Endodermal cell (in vitro differentiated cells): ENCODE measurements at regions not wholly inside any gene's neighbourhood (a gene's known extent, or its start where the extent isn't known, plus 50 kb on each side); places are given as distances from the start of the nearest gene placed in this dataset.

ENCODE experiments used
- DNase-seq: peaks from one replicate; pipeline ENCODE4 v3.0.0-alpha.2; 2017
- H3K27ac ChIP-seq: 2 replicates; pipeline ENCODE4 v1.5.1; 2013; ENCODE audit warnings: mild to moderate bottlenecking, low read depth, low read length, moderate library complexity
- H3K27me3 ChIP-seq: 2 replicates; pipeline ENCODE4 v1.6.1; 2013; ENCODE audit warnings: mild to moderate bottlenecking, low read length, moderate library complexity; ENCODE audit not compliant: insufficient read depth, control insufficient read depth, poor library complexity, severe bottlenecking
- H3K36me3 ChIP-seq: 2 replicates; pipeline ENCODE4 v1.7.0; 2013; ENCODE audit warnings: mild to moderate bottlenecking, low read length, moderate library complexity; ENCODE audit not compliant: control insufficient read depth, insufficient read depth
- H3K4me1 ChIP-seq: one replicate; pipeline ENCODE4 v1.7.0; 2013; ENCODE audit warnings: low read length; ENCODE audit not compliant: control insufficient read depth, insufficient read depth
- H3K4me3 ChIP-seq: 2 replicates; pipeline ENCODE4 v1.5.1; 2013; ENCODE audit warnings: mild to moderate bottlenecking, low read length, moderate library complexity
- H3K9ac ChIP-seq: 2 replicates; pipeline ENCODE4 v1.6.1; 2013; ENCODE audit warnings: mild to moderate bottlenecking, low read length, moderate library complexity; ENCODE audit not compliant: poor library complexity, severe bottlenecking; ENCODE audit errors: extremely low read depth
- H3K9me3 ChIP-seq: 2 replicates; pipeline ENCODE4 v1.6.1; 2013; ENCODE audit warnings: mild to moderate bottlenecking, low read length, moderate library complexity; ENCODE audit not compliant: control insufficient read depth
- H3K27ac Mint-ChIP-seq: 2 replicates; pipeline ENCODE4 v1.8.0; 2020; ENCODE audit warnings: mixed read lengths
- H3K27me3 Mint-ChIP-seq: 2 replicates; pipeline ENCODE4 v1.8.0; 2021; ENCODE audit warnings: mild to moderate bottlenecking, mixed read lengths; ENCODE audit not compliant: insufficient read depth
- H3K36me3 Mint-ChIP-seq: 2 replicates; pipeline ENCODE4 v1.8.0; 2020; ENCODE audit warnings: low read depth, mixed read lengths
- H3K4me1 Mint-ChIP-seq: 2 replicates; pipeline ENCODE4 v1.8.0; 2020; ENCODE audit warnings: mixed read lengths
- H3K4me3 Mint-ChIP-seq: 2 replicates; pipeline ENCODE4 v1.8.0; 2020; ENCODE audit warnings: mild to moderate bottlenecking, moderate library complexity, mixed read lengths
- H3K9me3 Mint-ChIP-seq: 2 replicates; pipeline ENCODE4 v1.8.0; 2020; ENCODE audit warnings: mild to moderate bottlenecking, mixed read lengths
- CTCF ChIP-seq: fragments of 200-600 bp; sonication (generic); conservative IDR thresholded peaks from 2 replicates; pipeline ENCODE4 v1.5.0; 2021; ENCODE audit warnings: antibody characterized with exemption, mild to moderate bottlenecking
- WGBS, 2 experiments: methylation state at CpG; one replicate each; pipeline versions ENCODE4 v1.1.5 to v1.1.7; 2013; ENCODE audit warnings: missing lambda C conversion rate in 2 of 2, mixed read lengths in 1 of 2; ENCODE audit not compliant: insufficient coverage in 1 of 2, insufficient read length in 1 of 2; 5-methylcytosine and 5-hydroxymethylcytosine counted together

GRCh38 chr5:175579742-175580432 lies 78.0 kb upstream of the HRH2 start:
- WGBS, 2 experiments = 90 to 95% methylated on average over 4 to 11 of the region's 11 CpGs
- Mint-ChIP-seq H3K4me3 (no peak overlapping the region), H3K36me3 (no peaks in the 10 kb centered on the region), H3K4me1 (no peaks in the 10 kb centered on the region), H3K27ac (no peak overlapping the region), H3K9me3 (peaks cover 5% of the 10 kb centered on the region), H3K27me3 (peaks cover 12% of the 10 kb centered on the region)
- H3K27me3 ChIP-seq = no peaks in the 10 kb centered on the region
- H3K4me1 ChIP-seq = peaks cover 3% of the 10 kb centered on the region
- no peak for DNase-seq
- H3K9me3 ChIP-seq = no peaks in the 10 kb centered on the region
- TF ChIP-seq CTCF = no peak
- H3K4me3 ChIP-seq = no peak overlapping the region
- no peak overlapping the region for H3K9ac ChIP-seq
- no peaks in the 10 kb centered on the region for H3K36me3 ChIP-seq
- H3K27ac ChIP-seq = no peak overlapping the region

GRCh38 chr5:175582697-175583096 lies 75.2 kb upstream of the HRH2 start:
- Histone ChIP-seq H3K27me3 (no peaks in the 10 kb centered on the region), H3K27ac (no peak overlapping the region), H3K9ac (no peak overlapping the region), H3K4me1 (peaks cover 1% of the 10 kb centered on the region), H3K9me3 (no peaks in the 10 kb centered on the region), H3K4me3 (no peak overlapping the region), H3K36me3 (no peaks in the 10 kb centered on the region)
- no peaks in the 10 kb centered on the region for H3K36me3 Mint-ChIP-seq
- H3K9me3 Mint-ChIP-seq = peaks cover 13% of the 10 kb centered on the region
- H3K27me3 Mint-ChIP-seq = peaks cover 10% of the 10 kb centered on the region
- no peak overlapping the region for H3K27ac Mint-ChIP-seq
- peaks cover 3% of the 10 kb centered on the region for H3K4me1 Mint-ChIP-seq
- DNase-seq = peak; percentile 22
- TF ChIP-seq CTCF = no peak
- WGBS, 2 experiments = 93 to 97% methylated on average over 3 to 4 of the region's 4 CpGs
- no peak overlapping the region for H3K4me3 Mint-ChIP-seq

GRCh38 chr5:175585567-175585966 lies 72.3 kb upstream of the HRH2 start:
- 83 to 87% methylated on average over 4 to 5 of the region's 5 CpGs for WGBS, 2 experiments
- H3K27ac Mint-ChIP-seq = no peak overlapping the region
- H3K36me3 Mint-ChIP-seq = no peaks in the 10 kb centered on the region
- DNase-seq = peak; percentile 32
- H3K27me3 Mint-ChIP-seq = peaks cover 10% of the 10 kb centered on the region
- peaks cover 11% of the 10 kb centered on the region for H3K4me1 Mint-ChIP-seq
- Histone ChIP-seq H3K27me3 (no peaks in the 10 kb centered on the region), H3K9me3 (no peaks in the 10 kb centered on the region), H3K27ac (no peak overlapping the region), H3K4me3 (no peak overlapping the region), H3K9ac (no peak overlapping the region), H3K4me1 (peaks cover 6% of the 10 kb centered on the region), H3K36me3 (no peaks in the 10 kb centered on the region)
- H3K4me3 Mint-ChIP-seq = no peak overlapping the region
- TF ChIP-seq CTCF = no peak
- peaks cover 13% of the 10 kb centered on the region for H3K9me3 Mint-ChIP-seq
